ENCODE measurements at regions not wholly inside any gene's neighbourhood (a gene's known extent, or its start where the extent isn't known, plus 50 kb on each side); places are given as distances from the start of the nearest gene placed in this dataset.
A peak's percentile ranks its signal among the peaks of the same experiment; 100 is the strongest.

DNA sequence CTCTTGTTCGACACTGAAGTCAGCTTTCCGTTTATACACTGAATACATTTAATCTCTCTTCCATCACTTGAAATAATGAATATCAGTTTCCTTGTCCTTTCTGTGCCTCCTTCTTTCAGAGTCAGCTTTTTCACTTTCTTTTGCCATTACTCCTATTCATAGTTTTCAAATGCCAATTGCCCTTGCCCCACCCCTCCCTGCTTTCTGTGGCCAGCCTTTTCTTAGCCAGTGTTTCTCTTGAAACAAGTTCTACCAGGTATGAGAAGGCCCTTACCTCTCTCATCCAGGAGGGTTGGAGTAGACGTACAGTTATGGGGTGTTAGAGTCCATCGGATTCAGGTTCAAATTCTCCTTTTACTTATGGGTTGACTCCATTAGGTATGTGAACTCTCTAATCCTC, 574.7 kb upstream of the SEMA6A start:
- no peak overlapping the region for H3K4me3 Mint-ChIP-seq
- H3K27ac Mint-ChIP-seq: no peak overlapping the region
- ChIA-PET POLR2A (no interaction called here), CTCF (no interaction called here)
- DNase-seq (ENCODE audit: low spot score): no peak
- peaks cover 5% of the 10 kb centered on the region for H3K4me1 Mint-ChIP-seq
- H3K36me3 Mint-ChIP-seq: no peaks in the 10 kb centered on the region
- H3K9me3 Mint-ChIP-seq: no peaks in the 10 kb centered on the region
- no peaks in the 10 kb centered on the region for H3K27me3 Mint-ChIP-seq (ENCODE audit: low read depth)
- TF ChIP-seq ATF6 (CRISPR knock-in tag; IDR thresholded peaks at IDR 0.05) (no peak), ZNF121 (CRISPR knock-in tag; IDR thresholded peaks at IDR 0.05) (no peak), NR2C2 (CRISPR knock-in tag; IDR thresholded peaks at IDR 0.05) (no peak), ZNF416 (CRISPR knock-in tag; IDR thresholded peaks at IDR 0.05) (no peak), SOX15 (CRISPR knock-in tag; IDR thresholded peaks at IDR 0.05) (no peak), RORB (CRISPR knock-in tag; IDR thresholded peaks at IDR 0.05) (no peak), ATF3 (CRISPR knock-in tag; conservative IDR thresholded peaks at IDR 0.05) (no peak), ELF4 (CRISPR knock-in tag; IDR thresholded peaks at IDR 0.05; ENCODE audit: low read depth) (no peak), OVOL2 (CRISPR knock-in tag; IDR thresholded peaks at IDR 0.05; ENCODE audit: borderline replicate concordance) (no peak), SMAD3 (CRISPR knock-in tag; IDR thresholded peaks at IDR 0.05; ENCODE audit: borderline replicate concordance) (no peak), KAT7 (CRISPR knock-in tag; IDR thresholded peaks at IDR 0.05; ENCODE audit: borderline replicate concordance) (no peak), ZNF317 (CRISPR knock-in tag; IDR thresholded peaks at IDR 0.05; ENCODE audit: borderline replicate concordance, low read depth) (no peak), ZNF219 (CRISPR knock-in tag; IDR thresholded peaks at IDR 0.05; ENCODE audit: borderline replicate concordance) (no peak), ATF1 (CRISPR knock-in tag; IDR thresholded peaks at IDR 0.05) (no peak), NFE2L1 (CRISPR knock-in tag; IDR thresholded peaks at IDR 0.05) (no peak)
- TF ChIP-seq, protein P1, sequence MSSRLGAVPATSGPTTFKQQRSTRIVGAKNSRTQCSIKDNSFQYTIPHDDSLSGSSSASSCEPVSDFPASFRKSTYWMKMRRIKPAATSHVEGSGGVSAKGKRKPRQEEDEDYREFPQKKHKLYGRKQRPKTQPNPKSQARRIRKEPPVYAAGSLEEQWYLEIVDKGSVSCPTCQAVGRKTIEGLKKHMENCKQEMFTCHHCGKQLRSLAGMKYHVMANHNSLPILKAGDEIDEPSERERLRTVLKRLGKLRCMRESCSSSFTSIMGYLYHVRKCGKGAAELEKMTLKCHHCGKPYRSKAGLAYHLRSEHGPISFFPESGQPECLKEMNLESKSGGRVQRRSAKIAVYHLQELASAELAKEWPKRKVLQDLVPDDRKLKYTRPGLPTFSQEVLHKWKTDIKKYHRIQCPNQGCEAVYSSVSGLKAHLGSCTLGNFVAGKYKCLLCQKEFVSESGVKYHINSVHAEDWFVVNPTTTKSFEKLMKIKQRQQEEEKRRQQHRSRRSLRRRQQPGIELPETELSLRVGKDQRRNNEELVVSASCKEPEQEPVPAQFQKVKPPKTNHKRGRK (CRISPR knock-in tag; IDR thresholded peaks at IDR 0.05; ENCODE audit: borderline replicate concordance): no peak
- TF ChIP-seq, protein P2, sequence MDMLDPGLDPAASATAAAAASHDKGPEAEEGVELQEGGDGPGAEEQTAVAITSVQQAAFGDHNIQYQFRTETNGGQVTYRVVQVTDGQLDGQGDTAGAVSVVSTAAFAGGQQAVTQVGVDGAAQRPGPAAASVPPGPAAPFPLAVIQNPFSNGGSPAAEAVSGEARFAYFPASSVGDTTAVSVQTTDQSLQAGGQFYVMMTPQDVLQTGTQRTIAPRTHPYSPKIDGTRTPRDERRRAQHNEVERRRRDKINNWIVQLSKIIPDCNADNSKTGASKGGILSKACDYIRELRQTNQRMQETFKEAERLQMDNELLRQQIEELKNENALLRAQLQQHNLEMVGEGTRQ (CRISPR knock-in tag; IDR thresholded peaks at IDR 0.05): no peak
- TF ChIP-seq, protein P3, sequence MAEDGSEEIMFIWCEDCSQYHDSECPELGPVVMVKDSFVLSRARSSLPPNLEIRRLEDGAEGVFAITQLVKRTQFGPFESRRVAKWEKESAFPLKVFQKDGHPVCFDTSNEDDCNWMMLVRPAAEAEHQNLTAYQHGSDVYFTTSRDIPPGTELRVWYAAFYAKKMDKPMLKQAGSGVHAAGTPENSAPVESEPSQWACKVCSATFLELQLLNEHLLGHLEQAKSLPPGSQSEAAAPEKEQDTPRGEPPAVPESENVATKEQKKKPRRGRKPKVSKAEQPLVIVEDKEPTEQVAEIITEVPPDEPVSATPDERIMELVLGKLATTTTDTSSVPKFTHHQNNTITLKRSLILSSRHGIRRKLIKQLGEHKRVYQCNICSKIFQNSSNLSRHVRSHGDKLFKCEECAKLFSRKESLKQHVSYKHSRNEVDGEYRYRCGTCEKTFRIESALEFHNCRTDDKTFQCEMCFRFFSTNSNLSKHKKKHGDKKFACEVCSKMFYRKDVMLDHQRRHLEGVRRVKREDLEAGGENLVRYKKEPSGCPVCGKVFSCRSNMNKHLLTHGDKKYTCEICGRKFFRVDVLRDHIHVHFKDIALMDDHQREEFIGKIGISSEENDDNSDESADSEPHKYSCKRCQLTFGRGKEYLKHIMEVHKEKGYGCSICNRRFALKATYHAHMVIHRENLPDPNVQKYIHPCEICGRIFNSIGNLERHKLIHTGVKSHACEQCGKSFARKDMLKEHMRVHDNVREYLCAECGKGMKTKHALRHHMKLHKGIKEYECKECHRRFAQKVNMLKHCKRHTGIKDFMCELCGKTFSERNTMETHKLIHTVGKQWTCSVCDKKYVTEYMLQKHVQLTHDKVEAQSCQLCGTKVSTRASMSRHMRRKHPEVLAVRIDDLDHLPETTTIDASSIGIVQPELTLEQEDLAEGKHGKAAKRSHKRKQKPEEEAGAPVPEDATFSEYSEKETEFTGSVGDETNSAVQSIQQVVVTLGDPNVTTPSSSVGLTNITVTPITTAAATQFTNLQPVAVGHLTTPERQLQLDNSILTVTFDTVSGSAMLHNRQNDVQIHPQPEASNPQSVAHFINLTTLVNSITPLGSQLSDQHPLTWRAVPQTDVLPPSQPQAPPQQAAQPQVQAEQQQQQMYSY (CRISPR knock-in tag; IDR thresholded peaks at IDR 0.05): no peak
- ATAC-seq: peak; percentile 48; the same call in 1 of the 2 replicates

- ChIA-PET CTCF (no interaction called here), POLR2A (no interaction called here)
- Mint-ChIP-seq H3K4me3 (no peak overlapping the region), H3K4me1 (peaks cover 16% of the 10 kb centered on the region), H3K36me3 (no peaks in the 10 kb centered on the region), H3K9me3 (no peaks in the 10 kb centered on the region), H3K27ac (no peak overlapping the region), H3K27me3 (ENCODE audit: low read depth) (no peaks in the 10 kb centered on the region)
- no peak for ATAC-seq
- DNase-seq (ENCODE audit: low spot score): no peak
- TF ChIP-seq TEAD1 (CRISPR knock-in tag; IDR thresholded peaks at IDR 0.05) (no peak), ZNF317 (CRISPR knock-in tag; IDR thresholded peaks at IDR 0.05; ENCODE audit: borderline replicate concordance, low read depth) (no peak), ATF6 (CRISPR knock-in tag; IDR thresholded peaks at IDR 0.05) (no peak), GABPB1 (CRISPR knock-in tag; IDR thresholded peaks at IDR 0.05) (no peak), ELF4 (CRISPR knock-in tag; IDR thresholded peaks at IDR 0.05; ENCODE audit: low read depth) (no peak), FOXP1 (CRISPR knock-in tag; IDR thresholded peaks at IDR 0.05; ENCODE audit: borderline replicate concordance) (no peak)
- TF ChIP-seq, protein P4, sequence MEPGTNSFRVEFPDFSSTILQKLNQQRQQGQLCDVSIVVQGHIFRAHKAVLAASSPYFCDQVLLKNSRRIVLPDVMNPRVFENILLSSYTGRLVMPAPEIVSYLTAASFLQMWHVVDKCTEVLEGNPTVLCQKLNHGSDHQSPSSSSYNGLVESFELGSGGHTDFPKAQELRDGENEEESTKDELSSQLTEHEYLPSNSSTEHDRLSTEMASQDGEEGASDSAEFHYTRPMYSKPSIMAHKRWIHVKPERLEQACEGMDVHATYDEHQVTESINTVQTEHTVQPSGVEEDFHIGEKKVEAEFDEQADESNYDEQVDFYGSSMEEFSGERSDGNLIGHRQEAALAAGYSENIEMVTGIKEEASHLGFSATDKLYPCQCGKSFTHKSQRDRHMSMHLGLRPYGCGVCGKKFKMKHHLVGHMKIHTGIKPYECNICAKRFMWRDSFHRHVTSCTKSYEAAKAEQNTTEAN (CRISPR knock-in tag; IDR thresholded peaks at IDR 0.05): no peak
- TF ChIP-seq, protein P5, sequence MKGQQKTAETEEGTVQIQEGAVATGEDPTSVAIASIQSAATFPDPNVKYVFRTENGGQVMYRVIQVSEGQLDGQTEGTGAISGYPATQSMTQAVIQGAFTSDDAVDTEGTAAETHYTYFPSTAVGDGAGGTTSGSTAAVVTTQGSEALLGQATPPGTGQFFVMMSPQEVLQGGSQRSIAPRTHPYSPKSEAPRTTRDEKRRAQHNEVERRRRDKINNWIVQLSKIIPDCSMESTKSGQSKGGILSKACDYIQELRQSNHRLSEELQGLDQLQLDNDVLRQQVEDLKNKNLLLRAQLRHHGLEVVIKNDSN (CRISPR knock-in tag; IDR thresholded peaks at IDR 0.05): no peak
Observed at GRCh38 chr5:117144086-117144485, 569.5 kb upstream of the SEMA6A start.
